ENCODE measurements at regions not wholly inside any gene's neighbourhood (a gene's known extent, or its start where the extent isn't known, plus 50 kb on each side); places are given as distances from the start of the nearest gene placed in this dataset.

- DNase-seq = no peak
Measured at GRCh38 chr16:55125818-55126385, 195.2 kb downstream of the IRX5 start.

GRCh38 chr16:55126456-55126855 is 195.8 kb downstream of the IRX5 start:
- no peak for DNase-seq

GRCh38 chr16:55130456-55130855 is 193.5 kb upstream of the IRX6 start:
- no peak for DNase-seq

GRCh38 chr16:55130911-55131310 is 193.1 kb upstream of the IRX6 start:
- no peak for DNase-seq

- DNase-seq = no peak
Measured at GRCh38 chr16:55133654-55134053, 190.3 kb upstream of the IRX6 start.

- DNase-seq = peak; percentile 0
Measured at GRCh38 chr16:55136356-55137150, 187.4 kb upstream of the IRX6 start.

GRCh38 chr16:55138298-55138697 is 185.7 kb upstream of the IRX6 start:
- DNase-seq = no peak

- DNase-seq = no peak
Measured at GRCh38 chr16:55142405-55142804, 181.6 kb upstream of the IRX6 start.

GRCh38 chr16:55144651-55145050 is 179.4 kb upstream of the IRX6 start:
- DNase-seq = no peak

GRCh38 chr16:55145771-55146603 is 178.0 kb upstream of the IRX6 start:
- DNase-seq = no peak

GRCh38 chr16:55146966-55147365 is 177.0 kb upstream of the IRX6 start:
- no peak for DNase-seq

GRCh38 chr16:55147396-55147795 is 176.6 kb upstream of the IRX6 start:
- no peak for DNase-seq

- DNase-seq = no peak
Measured at GRCh38 chr16:55149622-55150021, 174.4 kb upstream of the IRX6 start.

GRCh38 chr16:55151561-55152305 is 172.3 kb upstream of the IRX6 start:
- no peak for DNase-seq

- DNase-seq = no peak
Measured at GRCh38 chr16:55152875-55153390, 171.1 kb upstream of the IRX6 start.

- no peak for DNase-seq
Measured at GRCh38 chr16:55154262-55154661, 169.7 kb upstream of the IRX6 start.

GRCh38 chr16:55154956-55155355 is 169.0 kb upstream of the IRX6 start:
- no peak for DNase-seq

- no peak for DNase-seq
Measured at GRCh38 chr16:55155815-55156214, 168.2 kb upstream of the IRX6 start.

- no peak for DNase-seq
Measured at GRCh38 chr16:55169780-55170179, 154.2 kb upstream of the IRX6 start.

GRCh38 chr16:55171241-55171640 is 152.8 kb upstream of the IRX6 start:
- DNase-seq = no peak

GRCh38 chr16:55175389-55175788 is 148.6 kb upstream of the IRX6 start:
- no peak for DNase-seq

GRCh38 chr16:55176901-55177300 is 147.1 kb upstream of the IRX6 start:
- DNase-seq = no peak

GRCh38 chr16:55179411-55179810 is 144.6 kb upstream of the IRX6 start:
- DNase-seq = no peak
